ENCODE measurements at regions not wholly inside any gene's neighbourhood (a gene's known extent, or its start where the extent isn't known, plus 50 kb on each side); places are given as distances from the start of the nearest gene placed in this dataset.

DNA sequence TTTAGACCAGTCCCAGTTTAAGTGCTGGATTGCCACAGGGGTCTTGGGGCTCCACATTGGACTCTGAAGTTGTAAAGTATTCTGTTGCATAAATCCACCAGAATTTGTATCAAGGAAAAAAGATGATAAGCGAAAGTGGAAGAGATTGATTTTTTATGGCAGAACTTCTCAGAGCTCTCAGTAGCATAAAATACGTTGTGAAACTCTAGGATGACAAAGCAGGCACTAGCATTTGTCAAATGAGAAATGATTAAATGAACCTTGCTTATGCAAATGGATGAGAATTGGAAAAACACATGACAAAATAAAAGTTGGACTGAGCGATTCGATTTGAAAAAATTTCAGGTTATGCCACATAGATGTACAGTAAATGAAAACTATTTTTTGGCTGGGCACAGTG lies 253.8 kb upstream of the RAB4A start:
- DNase-seq, result no peak

DNA sequence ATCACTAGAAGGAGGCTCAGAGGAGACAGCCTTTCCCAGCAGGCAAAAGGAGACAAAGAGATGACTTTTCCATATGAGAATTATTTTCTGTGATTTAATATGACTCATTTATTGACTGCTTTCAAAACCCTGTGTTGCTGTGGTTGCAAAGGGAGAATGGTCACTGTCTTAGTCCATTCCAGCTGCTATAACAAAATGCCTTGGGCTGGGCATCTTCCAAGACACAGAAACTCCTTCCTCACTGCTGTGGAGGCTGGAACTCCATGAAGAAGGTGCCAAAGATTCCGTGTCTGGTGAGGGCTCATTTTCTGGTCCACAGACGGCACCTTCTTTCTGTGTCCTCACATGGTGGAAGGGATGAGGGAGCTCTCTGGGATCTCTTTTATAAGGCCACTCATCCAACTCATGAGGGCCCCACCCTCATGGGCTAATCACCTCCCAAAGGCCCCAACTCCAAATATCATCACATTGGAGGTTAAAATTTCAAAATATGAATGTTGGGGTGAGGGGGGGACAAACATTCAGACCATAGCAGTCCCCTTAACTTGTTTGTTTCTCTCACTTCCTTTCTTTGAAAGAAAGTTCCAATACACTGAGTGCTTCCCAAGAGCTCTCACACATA lies 252.1 kb upstream of the RAB4A start:
- no peak for DNase-seq

- no peak for DNase-seq
These were observed 251.1 kb upstream of the RAB4A start for GRCh38 chr1:229019663-229020271.

DNA sequence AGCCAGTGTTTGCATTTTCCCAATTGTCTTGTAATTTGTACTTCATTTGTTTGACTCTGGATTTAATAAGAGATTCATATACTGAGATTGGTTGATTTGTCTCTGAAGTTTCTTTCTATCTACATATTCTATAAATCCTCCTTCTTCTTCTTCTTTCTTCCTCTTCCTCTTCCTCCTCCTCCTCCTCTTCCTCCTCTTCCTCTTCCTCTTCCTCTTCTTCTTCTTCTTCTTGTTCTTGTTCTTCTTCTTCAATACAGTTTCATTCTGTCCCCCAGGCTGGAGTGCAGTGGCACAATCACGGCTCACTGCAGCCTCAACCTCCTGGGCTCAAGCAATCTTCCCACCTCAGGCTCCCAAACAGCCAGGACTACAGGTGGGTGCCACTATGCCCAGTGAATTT lies 249.9 kb upstream of the RAB4A start:
- peak; percentile 16 for DNase-seq

DNA sequence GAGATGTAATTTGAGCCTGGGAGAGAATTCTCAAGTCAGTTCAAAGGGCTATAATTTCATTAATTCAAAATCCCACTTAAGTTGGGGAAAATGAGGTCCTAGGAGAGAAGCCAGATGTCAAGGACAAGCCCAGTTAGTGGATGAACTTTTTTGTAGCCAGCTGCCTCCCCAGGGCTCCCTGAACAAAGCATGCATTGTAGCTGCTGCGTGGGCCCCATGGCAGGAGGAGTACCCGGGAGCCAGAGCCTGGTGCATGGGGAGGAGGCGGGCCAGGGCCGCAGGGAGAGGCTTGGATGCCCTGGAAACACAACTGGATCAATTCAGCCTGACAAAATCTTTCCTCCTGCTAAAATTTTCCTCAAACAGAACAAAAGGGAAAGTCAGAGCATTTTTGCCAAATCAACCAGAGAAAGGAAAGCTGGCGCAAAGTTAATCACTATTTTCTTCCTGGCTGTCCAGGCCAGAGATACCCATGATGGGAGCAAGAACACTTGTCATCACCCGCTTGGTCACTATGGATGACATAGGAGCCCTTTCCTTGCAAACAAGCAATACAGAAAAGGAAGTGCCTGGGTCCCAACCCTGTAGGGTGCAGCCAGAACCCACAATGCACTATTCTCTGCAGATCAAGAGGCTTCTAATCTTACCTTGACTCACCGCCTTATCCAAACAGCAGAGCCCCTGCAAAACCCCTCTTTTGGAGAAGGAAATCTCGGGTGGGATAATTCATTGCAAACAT lies 248.1 kb upstream of the RAB4A start:
- peak; percentile 60 for DNase-seq

DNA sequence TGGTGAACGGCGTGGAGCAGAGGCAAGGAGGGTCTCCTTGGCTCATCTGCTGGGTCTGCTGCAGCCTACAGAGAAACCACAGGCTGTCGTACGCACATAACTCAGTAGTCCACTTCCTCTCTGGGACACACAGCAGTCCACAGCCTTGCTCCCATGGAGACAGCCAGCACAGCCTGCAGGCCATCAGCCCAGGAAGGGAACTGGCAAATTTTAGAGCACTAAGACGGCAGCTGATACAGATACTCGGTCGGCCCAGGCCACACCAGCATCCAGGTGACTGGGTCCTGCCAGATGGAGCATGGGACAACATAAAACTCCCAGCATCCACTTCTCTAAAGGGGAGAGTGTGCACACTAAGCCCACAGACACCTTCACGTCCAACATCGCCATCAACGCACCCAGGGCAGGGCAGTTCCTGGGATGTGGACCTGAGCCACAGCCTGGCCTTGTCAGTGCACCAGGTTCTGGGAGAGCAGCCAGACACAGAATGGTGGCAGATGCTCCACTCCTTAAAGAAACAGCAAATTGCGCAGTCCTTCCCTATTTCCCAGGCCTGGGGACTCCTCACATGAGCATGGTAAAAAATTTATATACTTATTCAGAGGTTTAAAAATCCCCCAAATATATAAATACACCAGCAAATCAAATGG lies 247.1 kb upstream of the RAB4A start:
- peak; percentile 93 for DNase-seq

DNA sequence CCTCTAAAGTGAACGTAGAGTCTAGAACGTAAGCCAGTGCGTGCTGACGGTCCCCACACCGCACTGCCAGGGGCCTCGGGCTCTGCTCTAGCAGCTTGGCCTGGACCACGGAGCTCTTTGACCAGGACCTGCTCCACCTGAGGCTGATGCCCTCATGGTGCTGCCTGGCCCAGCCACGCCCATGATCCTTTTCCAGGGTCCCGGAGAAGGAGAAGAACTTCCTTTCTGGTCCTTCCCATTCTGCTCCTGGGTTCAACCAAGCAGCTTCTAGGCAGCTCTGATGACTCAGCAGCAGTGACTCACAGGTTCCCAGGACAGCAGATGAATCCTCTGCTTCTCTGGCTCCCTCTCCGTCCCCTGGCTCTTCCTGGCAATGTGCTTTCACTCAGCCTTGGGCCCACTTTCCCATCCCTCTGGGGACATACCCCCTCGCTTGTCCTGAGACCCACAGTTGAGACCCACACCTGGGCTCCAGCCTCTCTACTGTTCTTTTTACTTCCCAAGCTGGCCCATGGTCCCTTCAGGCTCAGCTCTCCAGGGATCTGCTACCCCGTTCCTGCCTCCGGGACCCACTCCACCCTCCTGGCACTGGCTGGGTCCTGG lies 246.3 kb upstream of the RAB4A start:
- DNase-seq, result peak; percentile 82

DNA sequence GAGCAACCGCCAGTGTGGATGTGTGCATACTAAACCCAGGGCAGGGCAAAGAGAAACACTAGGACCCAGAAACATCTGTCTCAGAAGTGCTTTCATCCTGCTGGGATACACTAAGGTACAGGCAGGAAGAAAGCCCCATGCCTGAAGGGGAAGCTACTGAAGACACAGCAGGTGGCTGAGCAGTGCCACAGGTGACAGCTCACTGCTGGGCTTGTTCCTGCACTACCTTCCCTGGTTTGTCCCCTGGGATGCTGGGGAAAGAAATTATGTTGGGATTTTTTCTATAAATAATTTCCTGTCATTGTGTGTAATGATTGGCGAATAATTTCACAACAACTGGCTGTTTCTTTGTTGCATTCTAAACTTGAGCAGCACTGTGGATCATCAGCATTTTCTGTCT lies 245.3 kb upstream of the RAB4A start:
- DNase-seq, result no peak

GRCh38 chr1:229027158-229027557 lies 243.8 kb upstream of the RAB4A start:
- DNase-seq, result no peak

GRCh38 chr1:229027622-229028182 lies 243.2 kb upstream of the RAB4A start:
- peak; percentile 99 for DNase-seq

DNA sequence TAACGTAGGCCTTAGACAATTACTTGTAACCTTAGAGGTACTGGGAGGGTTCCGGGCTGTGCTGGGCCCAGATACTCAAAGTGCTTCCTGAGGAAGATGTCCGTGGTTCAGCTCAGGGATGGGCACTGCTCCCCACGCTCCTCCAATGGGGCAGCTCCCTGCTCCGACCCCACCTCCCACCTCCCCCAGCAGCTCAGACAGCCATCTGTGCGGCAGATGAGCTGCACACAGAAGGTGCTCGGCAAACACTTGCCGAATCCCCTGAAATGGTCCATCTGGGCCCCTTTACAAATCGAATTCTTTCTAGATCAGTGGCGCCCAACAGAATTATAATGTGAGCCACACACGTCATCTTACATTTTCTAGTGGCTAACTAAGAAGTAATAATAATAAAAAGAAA lies 242.4 kb upstream of the RAB4A start:
- no peak for DNase-seq

DNA sequence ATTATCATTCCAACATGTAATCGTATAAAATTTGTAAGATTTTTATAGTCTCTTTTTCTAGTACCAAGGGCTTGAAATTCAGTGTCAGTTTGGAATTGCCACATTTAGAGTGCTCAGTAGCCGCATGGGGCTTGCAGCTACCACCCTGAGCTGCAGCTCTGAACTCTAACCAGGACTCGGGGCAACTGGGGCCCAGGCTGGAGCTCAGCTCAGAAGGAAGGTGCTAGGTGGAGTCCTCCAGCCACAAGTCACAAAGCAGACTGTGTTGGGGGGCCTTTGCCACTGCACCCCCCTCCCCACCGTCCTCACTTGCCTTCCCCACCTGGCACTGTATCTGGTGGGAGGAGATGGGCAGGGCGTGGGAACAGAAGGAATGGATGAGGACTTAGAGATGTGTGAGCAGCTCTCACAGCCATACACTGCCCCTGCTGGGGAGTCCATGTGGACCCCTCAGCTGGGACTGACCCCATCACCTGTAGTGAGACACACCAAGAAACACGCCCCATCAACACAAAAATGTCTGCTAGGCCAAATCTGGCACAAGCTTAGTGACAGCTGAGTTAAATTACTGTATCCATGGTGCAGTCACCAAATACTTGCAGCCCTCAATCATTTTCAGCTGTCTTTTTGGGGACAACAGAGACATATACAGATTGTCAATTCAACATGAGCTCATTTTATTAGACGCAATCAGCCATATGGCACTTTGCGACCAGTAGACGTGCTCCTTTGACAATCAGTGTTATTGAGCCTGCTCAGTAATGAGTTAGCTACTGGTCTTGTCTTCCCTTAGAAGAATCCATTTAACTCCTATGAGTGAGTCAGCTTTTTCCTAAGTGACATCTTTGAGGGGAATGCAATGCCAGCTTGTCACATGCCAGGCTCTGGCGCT lies 241.7 kb upstream of the RAB4A start:
- no peak for DNase-seq

GRCh38 chr1:229029879-229030235 lies 241.1 kb upstream of the RAB4A start:
- DNase-seq, result peak; percentile 27

DNA sequence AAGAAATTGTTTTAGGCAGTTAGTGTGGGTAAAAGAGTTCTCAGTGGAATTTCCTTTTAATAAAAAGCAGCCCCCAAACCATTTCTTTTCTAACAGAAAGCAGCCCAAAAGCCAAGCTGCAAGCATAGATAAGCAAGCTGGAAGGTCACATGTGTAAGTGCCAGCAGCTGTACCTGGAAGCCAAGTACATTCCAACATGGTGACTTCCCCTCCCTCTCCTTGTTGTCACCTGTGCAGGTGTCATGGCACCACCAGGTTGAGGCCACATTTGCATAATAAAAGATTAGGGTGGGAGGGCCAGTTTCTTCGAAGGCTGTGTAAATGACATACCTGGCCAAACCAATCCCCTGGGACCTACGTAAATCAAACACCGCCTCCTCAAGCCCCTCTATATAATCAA lies 240.3 kb upstream of the RAB4A start:
- DNase-seq, result no peak

GRCh38 chr1:229031061-229031460 lies 239.8 kb upstream of the RAB4A start:
- DNase-seq, result no peak

DNA sequence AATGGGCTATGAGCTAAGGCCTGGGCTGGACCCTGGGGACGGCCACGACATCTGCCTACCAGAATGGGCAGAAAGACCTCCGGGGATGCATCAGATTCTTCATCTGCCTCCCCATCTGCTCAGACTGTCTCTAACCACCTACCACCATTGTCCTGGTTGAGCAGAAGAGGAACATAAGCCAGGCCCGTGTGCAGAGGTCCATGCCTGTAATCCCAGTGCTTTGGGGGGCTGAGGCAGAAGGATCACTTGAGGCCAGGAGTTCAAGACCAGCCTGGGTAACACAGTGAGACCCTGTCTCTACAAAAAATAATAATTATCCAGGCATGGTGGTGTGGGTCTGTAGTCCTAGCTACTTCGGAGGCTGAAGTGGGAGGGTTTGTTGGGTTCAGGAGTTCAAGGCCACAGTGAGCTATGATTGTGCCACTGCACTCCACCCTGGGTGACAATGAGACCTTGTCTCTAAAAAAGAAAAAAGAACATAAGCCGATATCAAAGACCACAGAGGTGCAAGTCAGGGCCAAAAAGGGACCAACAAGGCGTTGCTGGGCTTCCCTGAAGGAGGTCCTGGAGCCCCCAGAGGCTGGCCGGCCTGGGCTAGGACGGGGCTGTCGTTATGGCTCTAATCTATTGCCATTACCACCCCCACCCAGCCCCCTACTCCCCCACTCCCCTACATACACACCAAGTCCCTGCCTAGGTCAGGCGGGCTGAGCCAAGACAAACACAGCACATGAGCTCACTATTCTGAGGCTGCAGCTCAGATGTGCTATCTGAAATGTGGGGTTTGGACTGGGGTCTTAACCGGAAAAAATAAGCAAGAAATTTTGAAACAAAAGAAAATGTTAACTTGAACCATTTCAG lies 239.2 kb upstream of the RAB4A start:
- DNase-seq, result no peak

GRCh38 chr1:229032375-229032774 lies 238.5 kb upstream of the RAB4A start:
- no peak for DNase-seq

DNA sequence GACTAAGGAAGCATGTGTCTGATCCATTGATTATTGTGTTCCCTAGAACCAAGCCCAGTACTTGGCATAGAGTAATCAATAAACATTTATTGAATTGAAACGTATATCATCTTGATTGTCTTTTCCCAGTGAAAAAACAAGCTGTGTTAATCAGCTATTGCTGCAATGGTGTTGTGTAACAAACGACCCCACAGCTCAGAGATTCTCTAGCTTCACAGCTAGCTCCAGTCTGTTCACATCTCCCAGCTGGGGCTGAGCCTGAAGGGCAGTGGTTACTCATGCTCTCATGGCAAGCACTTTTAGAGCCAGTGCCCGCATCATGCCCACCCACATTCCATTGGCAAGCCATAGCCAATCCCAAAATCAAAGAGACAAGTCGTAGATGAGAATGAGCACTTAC lies 237.4 kb upstream of the RAB4A start:
- peak; percentile 23 for DNase-seq

- DNase-seq, result no peak
These were observed 236.6 kb upstream of the RAB4A start for GRCh38 chr1:229034342-229034741.

- peak; percentile 8 for DNase-seq
These were observed 235.7 kb upstream of the RAB4A start for GRCh38 chr1:229035054-229035747.

DNA sequence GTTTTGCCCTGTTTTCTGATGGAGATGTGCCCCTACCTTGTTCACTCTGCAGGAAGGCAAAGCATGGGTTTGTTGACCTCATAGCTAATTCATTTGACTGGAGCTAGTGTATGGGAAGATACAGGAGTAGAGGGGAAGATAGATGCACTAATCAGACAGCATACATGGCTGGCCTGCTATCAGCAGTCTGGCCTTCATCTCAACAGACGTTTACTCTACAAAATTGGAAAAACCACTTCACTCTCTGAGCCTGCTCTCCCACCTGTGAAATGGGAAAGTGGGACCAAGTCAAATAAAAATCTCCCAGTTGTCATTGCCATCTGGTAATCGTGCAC lies 235.2 kb upstream of the RAB4A start:
- no peak for DNase-seq
